Neuronal stem cell (in vitro differentiated cells): ENCODE measurements at regions not wholly inside any gene's neighbourhood (a gene's known extent, or its start where the extent isn't known, plus 50 kb on each side); places are given as distances from the start of the nearest gene placed in this dataset.

ENCODE experiments used
- DNase-seq: peaks from one replicate; pipeline ENCODE4 v3.0.0-alpha.2; 2013; ENCODE audit warnings: low spot score
- H2AFZ ChIP-seq: one replicate; pipeline ENCODE4 v1.6.1; 2013; ENCODE audit warnings: mild to moderate bottlenecking, low read length, inconsistent platforms
- H2AK5ac ChIP-seq: 2 replicates; pipeline ENCODE4 v1.6.1; 2013; ENCODE audit warnings: low read depth, mild to moderate bottlenecking, inconsistent platforms, low read length, moderate library complexity, mixed read lengths
- H2BK120ac ChIP-seq: 2 replicates; pipeline ENCODE4 v1.6.1; 2013; ENCODE audit warnings: low read depth, mild to moderate bottlenecking, inconsistent platforms, low read length, moderate library complexity, mixed read lengths
- H2BK12ac ChIP-seq: one replicate; pipeline ENCODE4 v1.6.1; 2013; ENCODE audit warnings: low read length, inconsistent platforms
- H2BK15ac ChIP-seq: 2 replicates; pipeline ENCODE4 v1.6.1; 2013; ENCODE audit warnings: mild to moderate bottlenecking, low read length, inconsistent platforms, mixed read lengths
- H2BK5ac ChIP-seq: one replicate; pipeline ENCODE4 v1.6.1; 2013; ENCODE audit warnings: inconsistent platforms, mild to moderate bottlenecking, low read length, moderate library complexity
- H3K14ac ChIP-seq: one replicate; pipeline ENCODE4 v1.6.1; 2013; ENCODE audit warnings: low read length, inconsistent platforms
- H3K18ac ChIP-seq: 2 replicates; pipeline ENCODE4 v1.6.1; 2013; ENCODE audit warnings: low read length, inconsistent platforms
- H3K23ac ChIP-seq: 2 replicates; pipeline ENCODE4 v1.6.1; 2013; ENCODE audit warnings: low read depth, mild to moderate bottlenecking, mixed read lengths, low read length, inconsistent platforms; ENCODE audit not compliant: poor library complexity
- H3K27ac ChIP-seq: replicated peaks from 3 replicates; pipeline ENCODE4 v1.5.1; 2013; ENCODE audit warnings: low read length, inconsistent platforms
- H3K27me3 ChIP-seq, 3 experiments: 2 replicates each; pipeline ENCODE4 v1.6.1; 2013; ENCODE audit warnings: low read length in 3 of 3, mild to moderate bottlenecking in 2 of 3, inconsistent platforms in 1 of 3, low read depth in 1 of 3, mixed read lengths in 1 of 3, moderate library complexity in 1 of 3; ENCODE audit not compliant: control insufficient read depth in 3 of 3, insufficient read depth in 3 of 3
- H3K36me3 ChIP-seq, 2 donors: replicated peaks in 1 of 2; 2 replicates each; pipeline ENCODE4 v1.6.1; 2013; ENCODE audit warnings: low read length in 2 of 2; ENCODE audit not compliant: control insufficient read depth in 2 of 2, insufficient read depth in 2 of 2
- H3K4ac ChIP-seq: 2 replicates; pipeline ENCODE4 v1.6.1; 2013; ENCODE audit warnings: inconsistent platforms, mild to moderate bottlenecking, low read length, moderate library complexity
- H3K4me1 ChIP-seq, 2 donors: 1 replicate in 1 of 2; 2 replicates in 1 of 2; pipeline ENCODE4 v1.6.1; 2013; ENCODE audit warnings: low read length in 2 of 2, low read depth in 1 of 2; ENCODE audit not compliant: control insufficient read depth in 2 of 2, insufficient read depth in 1 of 2
- H3K4me2 ChIP-seq: one replicate; pipeline ENCODE4 v1.6.1; 2013; ENCODE audit warnings: mild to moderate bottlenecking, low read length, inconsistent platforms; ENCODE audit not compliant: insufficient read depth, poor library complexity, severe bottlenecking
- H3K4me3 ChIP-seq, 2 donors: 2 replicates each; pipeline ENCODE4 v1.5.1; 2013; ENCODE audit warnings: low read length in 2 of 2, mild to moderate bottlenecking in 2 of 2, inconsistent platforms in 1 of 2, moderate library complexity in 1 of 2
- H3K79me1 ChIP-seq: one replicate; pipeline ENCODE4 v1.6.1; 2013; ENCODE audit warnings: low read depth, mild to moderate bottlenecking, inconsistent platforms, low read length, moderate library complexity
- H3K9ac ChIP-seq: one replicate; pipeline ENCODE4 v1.6.1; 2013; ENCODE audit warnings: mild to moderate bottlenecking, low read depth, low read length, inconsistent platforms; ENCODE audit not compliant: poor library complexity
- H3K9me3 ChIP-seq, 2 donors: replicated peaks in 1 of 2; 2 replicates each; pipeline versions ENCODE3 to v1.6.1; 2013; ENCODE audit warnings: low read length in 2 of 2, mild to moderate bottlenecking in 2 of 2, inconsistent platforms in 1 of 2, low read depth in 1 of 2, mixed read lengths in 1 of 2, moderate library complexity in 1 of 2; ENCODE audit not compliant: control insufficient read depth in 2 of 2, insufficient read depth in 1 of 2
- H4K8ac ChIP-seq: one replicate; pipeline ENCODE4 v1.6.1; 2013; ENCODE audit warnings: low read depth, mild to moderate bottlenecking, inconsistent platforms, low read length, moderate library complexity
- H4K91ac ChIP-seq: one replicate; pipeline ENCODE4 v1.6.1; 2013; ENCODE audit warnings: low read length, low read depth, mild to moderate bottlenecking, inconsistent platforms; ENCODE audit not compliant: poor library complexity
- WGBS, 2 donors: extraction: QIAGEN DNeasy Blood & Tissue Kit; methylation state at CpG; one replicate each; pipeline ENCODE4 v1.1.7; 2013; ENCODE audit warnings: missing lambda C conversion rate in 2 of 2, mixed read lengths in 1 of 2; ENCODE audit not compliant: insufficient read length in 2 of 2, insufficient replicate concordance in 1 of 2; ENCODE audit errors: extremely low coverage in 2 of 2; 5-methylcytosine and 5-hydroxymethylcytosine counted together

DNA sequence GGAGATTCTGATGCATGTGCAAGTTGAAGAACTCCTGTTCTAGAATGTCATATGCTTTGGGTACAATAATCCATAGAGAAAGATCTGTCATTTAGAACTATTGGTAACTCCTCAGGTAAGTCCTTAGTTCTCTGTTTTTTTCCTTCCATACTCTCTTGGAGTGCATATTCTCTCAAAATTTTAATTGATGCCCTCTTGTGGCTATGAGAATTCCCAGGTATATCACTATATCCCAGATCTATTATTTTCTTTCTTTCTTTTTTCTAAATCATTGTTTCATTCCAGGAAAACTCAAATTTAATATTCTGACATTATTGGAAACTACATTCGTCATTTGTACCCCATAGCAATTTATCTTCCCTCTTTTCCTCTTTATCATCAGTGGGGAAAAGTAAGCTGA is 485.4 kb downstream of the KLF5 start:
- Histone ChIP-seq H3K79me1 (no peaks in the 10 kb centered on the region), H2AK5ac (no peak overlapping the region), H3K4me1 (peaks cover 0 to 5% of the 10 kb centered on the region in 2 donors), H3K18ac (no peak overlapping the region), H3K9me3 (no peaks in the 10 kb centered on the region), H2BK5ac (no peak overlapping the region), H2AFZ (no peak overlapping the region), H2BK12ac (no peak overlapping the region), H3K4ac (no peak overlapping the region), H3K23ac (no peak overlapping the region), H3K27me3 (no peaks in the 10 kb centered on the region), H3K27ac (no peak overlapping the region), H2BK120ac (no peak overlapping the region), H3K14ac (no peak overlapping the region), H4K91ac (no peak overlapping the region), H4K8ac (no peak overlapping the region), H3K4me2 (no peak overlapping the region), H2BK15ac (no peak overlapping the region), H3K36me3 (no peaks in the 10 kb centered on the region), H3K4me3 (no peak overlapping the region), H3K9ac (no peak overlapping the region)
- WGBS, 2 donors, result no CpG with 5 or more reads among the region's 1 CpG
- DNase-seq, result no peak

DNA sequence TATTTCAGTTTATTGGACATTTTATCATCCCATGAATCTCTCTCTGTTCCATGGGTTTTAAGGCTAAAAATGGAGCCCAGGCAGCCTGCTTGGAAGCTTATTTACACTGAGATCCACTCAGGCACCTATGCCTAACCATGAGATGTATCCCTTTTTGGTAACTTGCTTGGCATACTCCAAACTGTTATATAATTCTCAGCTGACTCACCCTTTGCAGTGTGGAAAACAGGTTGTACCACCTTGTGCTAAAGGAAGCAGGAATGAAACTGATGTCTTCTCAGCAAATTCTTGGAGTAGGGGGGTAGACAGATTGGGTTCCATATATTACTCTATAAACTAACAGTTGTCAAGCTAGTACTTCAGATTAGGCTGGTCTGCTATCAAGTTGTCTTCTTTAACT is 483.6 kb downstream of the KLF5 start:
- DNase-seq, result no peak
- Histone ChIP-seq H3K23ac (no peak overlapping the region), H3K79me1 (no peaks in the 10 kb centered on the region), H3K4me1 (no peaks in the 10 kb centered on the region), H2BK5ac (no peak overlapping the region), H3K9ac (no peak overlapping the region), H4K91ac (no peak overlapping the region), H2AFZ (no peak overlapping the region), H3K27me3 (no peaks in the 10 kb centered on the region), H3K27ac (no peak overlapping the region), H4K8ac (no peak overlapping the region), H2BK15ac (no peak overlapping the region), H2AK5ac (no peak overlapping the region), H2BK12ac (no peak overlapping the region), H3K18ac (no peak overlapping the region), H3K14ac (no peak overlapping the region), H3K4ac (no peak overlapping the region), H3K9me3 (no peaks in the 10 kb centered on the region), H3K4me3 (no peak overlapping the region), H3K4me2 (no peak overlapping the region), H3K36me3 (no peaks in the 10 kb centered on the region), H2BK120ac (no peak overlapping the region)

DNA sequence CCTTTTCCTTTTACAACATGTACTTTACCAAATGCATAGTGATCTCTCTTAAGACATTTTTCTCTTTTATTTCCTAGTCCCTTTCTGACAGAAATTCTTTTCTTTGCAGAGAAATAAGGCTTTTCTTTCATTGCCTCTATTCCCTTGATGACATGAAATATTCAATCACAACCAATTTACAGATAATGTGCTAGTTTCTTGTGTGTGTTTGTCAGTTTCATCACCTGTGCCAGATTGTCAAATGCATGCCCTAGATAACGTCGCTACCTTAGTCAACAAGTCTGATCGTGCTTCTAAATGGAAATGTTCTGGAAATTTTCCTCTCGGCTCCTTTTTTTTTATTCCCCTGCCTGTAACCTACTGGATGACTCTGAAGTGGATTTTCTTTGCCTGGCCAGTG is 478.1 kb downstream of the KLF5 start:
- Histone ChIP-seq H3K27ac (no peak overlapping the region), H2AK5ac (no peak overlapping the region), H2BK120ac (no peak overlapping the region), H3K9me3 (no peaks in the 10 kb centered on the region), H2AFZ (no peak overlapping the region), H3K79me1 (no peaks in the 10 kb centered on the region), H3K4me1 (no peaks in the 10 kb centered on the region), H4K8ac (no peak overlapping the region), H3K9ac (no peak overlapping the region), H3K4ac (no peak overlapping the region), H3K4me2 (no peak overlapping the region), H3K18ac (no peak overlapping the region), H3K14ac (no peak overlapping the region), H3K23ac (no peak overlapping the region), H4K91ac (no peak overlapping the region), H3K27me3 (no peaks in the 10 kb centered on the region), H3K4me3 (no peak overlapping the region), H2BK15ac (no peak overlapping the region), H3K36me3 (no peaks in the 10 kb centered on the region), H2BK12ac (no peak overlapping the region), H2BK5ac (no peak overlapping the region)
- no peak for DNase-seq
- no CpG with 5 or more reads among the region's 4 CpGs for WGBS, 2 donors

DNA sequence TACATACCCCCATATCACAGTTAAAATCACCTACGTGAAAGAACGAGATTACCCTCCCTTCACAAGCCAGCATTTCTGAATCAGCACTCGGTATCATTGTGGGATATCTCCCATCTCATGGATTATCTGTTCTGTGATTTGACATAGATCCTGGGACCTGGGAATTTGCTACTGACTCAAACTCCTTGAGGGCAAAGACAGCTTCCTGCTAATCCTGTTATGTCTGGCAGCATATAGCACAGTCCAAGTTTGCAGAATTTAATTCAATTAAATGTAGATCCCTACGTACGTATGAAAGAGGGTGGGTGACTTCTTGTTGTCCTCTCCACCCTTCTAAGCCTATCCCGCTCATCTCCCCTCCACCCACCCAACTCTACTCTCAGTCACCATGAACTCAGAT is 476.5 kb downstream of the KLF5 start:
- Histone ChIP-seq H3K4me1 (no peaks in the 10 kb centered on the region), H2BK15ac (no peak overlapping the region), H2AK5ac (no peak overlapping the region), H2BK120ac (no peak overlapping the region), H3K27ac (no peak overlapping the region), H3K4me2 (no peak overlapping the region), H4K8ac (no peak overlapping the region), H3K14ac (no peak overlapping the region), H4K91ac (no peak overlapping the region), H3K9ac (no peak overlapping the region), H3K4ac (no peak overlapping the region), H2BK12ac (no peak overlapping the region), H3K27me3 (no peaks in the 10 kb centered on the region), H3K9me3 (no peaks in the 10 kb centered on the region), H2BK5ac (no peak overlapping the region), H2AFZ (no peak overlapping the region), H3K18ac (no peak overlapping the region), H3K36me3 (no peaks in the 10 kb centered on the region), H3K23ac (no peak overlapping the region), H3K79me1 (no peaks in the 10 kb centered on the region), H3K4me3 (no peak overlapping the region)
- no CpG with 5 or more reads among the region's 6 CpGs for WGBS, 2 donors
- DNase-seq, result no peak
